CD4-positive, alpha-beta T cell treated with Interleukin-6 at 100 ng/mL for 8 hours (primary cell): ENCODE measurements at regions not wholly inside any gene's neighbourhood (a gene's known extent, or its start where the extent isn't known, plus 50 kb on each side); places are given as distances from the start of the nearest gene placed in this dataset.

Experiments
- DNase-seq: peaks from one replicate; pipeline ENCODE4 v3.0.0-alpha.2; 2020; ENCODE audit warnings: mixed read lengths, low spot score

- no peak for DNase-seq
Measured at GRCh38 chr9:79988126-79988525, 416.4 kb downstream of the TLE4 start.

DNA sequence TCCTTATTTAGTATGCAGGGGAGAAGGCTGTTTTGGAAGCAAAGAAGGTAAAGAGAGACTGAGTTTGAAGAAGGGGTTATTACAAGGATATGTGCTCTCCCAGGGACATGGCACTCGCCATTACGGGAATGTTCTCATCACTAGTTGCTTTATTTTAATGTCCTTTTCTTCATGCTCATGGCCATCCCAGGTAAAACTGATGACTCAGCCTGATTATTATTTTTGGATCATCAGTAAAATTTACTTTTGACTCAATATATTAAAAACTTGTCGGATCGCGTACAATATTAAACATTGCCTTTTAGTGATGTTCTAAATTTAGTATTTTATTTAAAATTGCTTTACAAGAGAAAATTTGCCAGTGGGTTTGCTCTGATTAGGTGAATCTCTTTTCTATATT, 414.7 kb downstream of the TLE4 start:
- DNase-seq: no peak

GRCh38 chr9:79985772-79986171, 414.0 kb downstream of the TLE4 start:
- no peak for DNase-seq

- no peak for DNase-seq
Measured at GRCh38 chr9:79985264-79985663, 413.5 kb downstream of the TLE4 start.

GRCh38 chr9:79984429-79985067, 412.8 kb downstream of the TLE4 start:
- no peak for DNase-seq

GRCh38 chr9:79980432-79980831, 408.7 kb downstream of the TLE4 start:
- DNase-seq: no peak

GRCh38 chr9:79977510-79978197, 405.9 kb downstream of the TLE4 start:
- no peak for DNase-seq

DNA sequence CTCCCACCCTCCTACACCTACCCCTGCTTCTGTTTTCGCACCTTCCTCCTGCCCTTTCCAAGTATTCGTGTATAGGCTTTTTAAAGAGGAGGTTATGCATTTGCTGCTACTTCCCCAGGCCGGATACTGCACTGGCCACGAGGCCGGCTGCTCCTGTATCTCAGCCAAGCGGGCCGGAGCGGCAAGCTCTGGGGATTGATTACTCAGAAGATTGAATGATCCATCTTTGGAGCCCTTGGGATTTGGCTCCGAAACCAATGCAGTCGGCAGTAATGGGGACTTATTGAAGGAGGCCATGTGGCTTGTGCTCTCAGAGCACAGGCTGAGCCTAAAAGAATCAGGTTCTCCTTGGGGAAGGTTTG, 405.3 kb downstream of the TLE4 start:
- no peak for DNase-seq

DNA sequence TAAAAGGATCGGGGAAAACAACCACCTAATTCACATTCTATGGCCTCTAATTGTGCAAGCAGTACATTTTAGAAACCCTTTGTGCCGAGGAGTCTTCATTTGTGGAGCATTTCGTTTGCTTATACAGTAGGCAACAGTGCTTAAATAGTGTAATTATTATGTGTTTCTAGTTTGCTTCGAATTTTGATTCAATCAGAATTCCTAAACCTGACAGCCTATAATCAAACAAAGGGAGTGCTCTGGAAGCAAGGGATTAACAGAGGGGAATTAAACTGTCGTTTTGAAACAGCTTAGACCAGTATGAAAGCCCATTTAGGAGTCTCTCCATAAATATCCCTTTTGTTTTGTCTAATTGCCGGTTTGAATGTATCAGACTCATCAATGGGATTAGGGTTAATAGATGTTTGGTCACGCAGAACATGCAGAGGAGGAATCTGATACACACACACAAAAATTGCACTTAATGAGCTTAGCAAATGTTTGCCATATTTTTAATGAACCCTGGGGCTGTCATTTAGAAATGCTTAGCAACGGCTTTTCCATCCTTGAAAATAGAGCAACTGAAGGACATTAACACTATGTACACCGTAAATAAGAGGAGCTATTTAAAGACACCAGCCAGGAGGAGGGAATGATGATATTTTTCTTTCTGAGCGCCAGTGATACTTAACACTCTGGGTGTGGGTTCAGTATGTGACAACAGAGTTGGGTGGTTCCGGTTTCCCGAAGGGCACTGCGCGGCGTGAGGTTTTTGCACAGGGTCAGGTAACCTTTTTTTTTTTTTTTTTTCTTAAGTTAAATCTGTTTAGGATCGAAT, 404.7 kb downstream of the TLE4 start:
- DNase-seq: no peak

GRCh38 chr9:79975621-79976256, 404.0 kb downstream of the TLE4 start:
- DNase-seq: no peak

- no peak for DNase-seq
Measured at GRCh38 chr9:79974806-79975422, 403.1 kb downstream of the TLE4 start.

DNA sequence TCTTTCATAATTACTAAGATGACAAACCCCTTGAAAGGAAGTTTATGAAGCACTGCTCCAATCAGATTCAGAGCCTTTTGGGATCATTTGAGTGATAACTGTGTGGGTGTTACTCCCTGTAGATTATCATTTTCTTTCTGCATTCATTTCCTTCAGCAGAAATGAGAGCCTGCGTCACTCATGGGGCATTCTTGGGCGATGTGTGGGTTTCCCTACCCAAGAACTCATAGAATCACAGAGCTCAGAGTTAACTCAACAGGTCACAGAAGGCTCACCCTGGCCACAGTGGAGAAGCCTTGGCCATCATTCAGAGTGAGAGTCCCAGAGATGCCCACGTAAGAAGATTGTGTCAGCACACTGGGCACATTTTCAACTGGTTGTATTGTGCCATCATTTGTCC, 401.9 kb downstream of the TLE4 start:
- no peak for DNase-seq

DNA sequence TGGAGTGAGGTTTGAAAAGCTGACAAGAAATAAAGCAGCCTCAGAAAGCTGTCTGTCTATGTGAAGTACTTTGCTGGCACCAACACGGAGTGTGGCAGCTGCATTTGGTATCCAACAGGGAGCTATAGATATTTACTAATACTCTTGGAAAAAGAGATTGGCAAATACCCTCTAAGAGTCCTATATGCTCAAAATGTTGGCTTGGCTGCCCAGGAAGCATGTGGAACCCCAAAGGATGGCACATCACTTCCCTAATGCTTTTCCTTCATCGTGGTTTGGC, 398.3 kb downstream of the TLE4 start:
- DNase-seq: no peak

GRCh38 chr9:79969393-79970145, 397.8 kb downstream of the TLE4 start:
- no peak for DNase-seq

GRCh38 chr9:79968533-79968932, 396.8 kb downstream of the TLE4 start:
- no peak for DNase-seq

DNA sequence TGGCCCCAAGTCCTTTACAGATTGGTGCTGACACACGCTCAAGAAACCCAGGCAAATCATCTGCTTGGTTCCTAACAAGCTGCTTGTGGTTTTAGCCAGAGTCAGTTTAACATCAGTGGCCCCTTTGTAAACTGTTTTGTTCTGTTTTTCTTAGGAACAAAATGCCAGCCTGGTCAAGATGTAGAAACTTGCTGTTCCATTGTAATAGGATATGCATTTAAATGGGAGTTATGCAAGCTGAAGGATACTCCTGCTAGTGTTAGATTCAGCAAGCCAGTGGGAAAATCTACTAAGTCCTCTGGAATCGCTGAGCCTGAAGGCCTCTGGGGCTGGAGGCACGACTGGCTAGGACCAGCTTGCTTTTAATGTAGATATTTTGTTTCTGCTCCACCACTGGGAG, 391.1 kb downstream of the TLE4 start:
- no peak for DNase-seq

GRCh38 chr9:79962150-79962549, 390.4 kb downstream of the TLE4 start:
- DNase-seq: no peak

DNA sequence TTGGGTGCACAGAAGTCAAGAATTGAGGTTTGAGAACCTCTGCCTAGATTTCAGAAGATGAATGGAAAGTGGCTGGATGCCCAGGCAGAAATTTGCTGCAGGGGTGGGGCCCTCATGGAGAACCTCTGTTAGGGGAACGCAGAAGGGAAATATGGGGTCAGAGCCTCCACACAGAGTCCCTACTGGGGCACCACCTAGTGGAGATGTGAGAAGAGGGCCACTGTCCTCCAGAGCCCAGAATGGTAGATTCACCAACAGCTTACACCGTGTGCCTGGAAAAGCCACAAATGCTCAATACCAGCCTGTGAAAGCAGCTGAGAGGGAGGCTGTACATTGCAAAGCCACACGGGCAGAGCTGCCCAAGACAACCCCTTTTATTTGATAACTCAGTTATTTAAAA, 383.5 kb downstream of the TLE4 start:
- no peak for DNase-seq

DNA sequence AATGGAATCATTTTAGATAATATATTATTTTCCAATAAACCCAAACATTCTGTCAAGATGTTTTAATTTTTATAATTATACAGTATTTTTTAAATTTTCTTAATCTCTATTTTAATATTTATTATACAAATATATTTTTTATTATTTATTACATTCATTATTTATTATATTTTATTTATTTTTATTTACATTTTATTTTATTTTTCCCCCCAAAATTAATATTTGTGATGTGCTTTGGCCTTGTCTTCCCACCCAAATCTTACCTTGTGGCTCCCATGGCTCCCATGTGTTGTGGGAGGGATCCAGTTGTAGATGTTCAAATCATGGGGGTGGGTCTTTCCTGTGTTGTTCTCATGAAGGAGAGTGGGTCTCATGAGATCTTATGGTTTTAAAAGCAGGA, 382.1 kb downstream of the TLE4 start:
- no peak for DNase-seq

- no peak for DNase-seq
Measured at GRCh38 chr9:79952401-79952800, 380.6 kb downstream of the TLE4 start.

DNA sequence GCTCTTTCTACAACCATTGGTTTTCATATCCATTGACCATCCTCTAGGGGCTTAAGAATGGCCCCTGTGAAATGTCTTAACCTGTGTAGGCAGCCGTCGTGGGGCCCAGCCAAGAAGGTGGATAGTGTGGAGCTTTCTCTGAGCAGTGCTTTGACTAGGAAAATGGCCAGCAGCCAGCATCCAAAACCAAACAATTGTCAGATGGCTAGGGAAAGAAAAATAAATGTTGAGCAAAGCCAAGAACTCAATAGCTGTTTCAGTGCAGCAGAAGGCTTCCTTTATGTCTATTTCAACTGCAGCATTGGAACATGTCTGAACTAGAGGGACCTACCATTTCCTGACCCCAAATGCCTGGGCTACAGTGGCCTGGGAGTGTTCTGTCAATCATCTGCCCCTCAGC, 374.9 kb downstream of the TLE4 start:
- no peak for DNase-seq

GRCh38 chr9:79945495-79945894, 373.7 kb downstream of the TLE4 start:
- no peak for DNase-seq
